Right atrium auricular region (tissue), 2 donors: ENCODE measurements at regions not wholly inside any gene's neighbourhood (a gene's known extent, or its start where the extent isn't known, plus 50 kb on each side); places are given as distances from the start of the nearest gene placed in this dataset.

Experiments used
- DNase-seq: peaks from one replicate; pipeline ENCODE4 v3.0.0-alpha.2; 2019; ENCODE audit warnings: low spot score
- H3K27ac ChIP-seq, 2 donors: fragments of 200-600 bp; sonication (generic); 1 replicate in 1 of 2; 2 replicates in 1 of 2; pipeline ENCODE4 v1.5.1; 2016 to 2019
- H3K27me3 ChIP-seq, 2 donors: fragments of 200-600 bp; sonication (generic); one replicate each; pipeline versions ENCODE4 v1.5.1 to v1.6.0; 2017 to 2019
- H3K36me3 ChIP-seq: fragments of 200-600 bp; sonication (generic); one replicate; pipeline ENCODE4 v1.5.1; 2016
- H3K4me1 ChIP-seq, 2 donors: fragments of 200-600 bp; sonication (generic); one replicate each; pipeline versions ENCODE4 v1.5.1 to v1.6.0; 2017 to 2019
- H3K4me3 ChIP-seq, 2 donors: fragments of 200-600 bp; sonication (generic); 1 replicate in 1 of 2; 2 replicates in 1 of 2; pipeline ENCODE4 v1.5.1; 2017 to 2019; ENCODE audit warnings: mild to moderate bottlenecking in 1 of 2, moderate library complexity in 1 of 2
- H3K9me3 ChIP-seq, 2 donors: fragments of 200-600 bp; sonication (generic); one replicate each; pipeline ENCODE4 v1.5.1; 2019
- TF ChIP-seq, protein P1 (sequence below), 2 donors: fragments of 200-600 bp; sonication (generic); IDR thresholded peaks; one replicate each; pipeline ENCODE4 v1.5.1; 2019; ENCODE audit warnings: antibody characterized with exemption in 2 of 2

GRCh38 chr4:148881860-148882643 lies 439.8 kb upstream of the NR3C2 start:
- Histone ChIP-seq H3K36me3 (no peaks in the 10 kb centered on the region), H3K4me3 (no peak overlapping the region), H3K4me1 (no peaks in the 10 kb centered on the region), H3K27ac (no peak overlapping the region), H3K27me3 (no peaks in the 10 kb centered on the region), H3K9me3 (no peaks in the 10 kb centered on the region)
- DNase-seq: no peak
- TF ChIP-seq, protein P1, sequence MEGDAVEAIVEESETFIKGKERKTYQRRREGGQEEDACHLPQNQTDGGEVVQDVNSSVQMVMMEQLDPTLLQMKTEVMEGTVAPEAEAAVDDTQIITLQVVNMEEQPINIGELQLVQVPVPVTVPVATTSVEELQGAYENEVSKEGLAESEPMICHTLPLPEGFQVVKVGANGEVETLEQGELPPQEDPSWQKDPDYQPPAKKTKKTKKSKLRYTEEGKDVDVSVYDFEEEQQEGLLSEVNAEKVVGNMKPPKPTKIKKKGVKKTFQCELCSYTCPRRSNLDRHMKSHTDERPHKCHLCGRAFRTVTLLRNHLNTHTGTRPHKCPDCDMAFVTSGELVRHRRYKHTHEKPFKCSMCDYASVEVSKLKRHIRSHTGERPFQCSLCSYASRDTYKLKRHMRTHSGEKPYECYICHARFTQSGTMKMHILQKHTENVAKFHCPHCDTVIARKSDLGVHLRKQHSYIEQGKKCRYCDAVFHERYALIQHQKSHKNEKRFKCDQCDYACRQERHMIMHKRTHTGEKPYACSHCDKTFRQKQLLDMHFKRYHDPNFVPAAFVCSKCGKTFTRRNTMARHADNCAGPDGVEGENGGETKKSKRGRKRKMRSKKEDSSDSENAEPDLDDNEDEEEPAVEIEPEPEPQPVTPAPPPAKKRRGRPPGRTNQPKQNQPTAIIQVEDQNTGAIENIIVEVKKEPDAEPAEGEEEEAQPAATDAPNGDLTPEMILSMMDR (IDR thresholded peaks at IDR 0.05): no peak

- DNase-seq: no peak
- Histone ChIP-seq H3K36me3 (no peaks in the 10 kb centered on the region), H3K27me3 (no peaks in the 10 kb centered on the region), H3K4me3 (no peak overlapping the region), H3K4me1 (no peaks in the 10 kb centered on the region), H3K9me3 (no peaks in the 10 kb centered on the region), H3K27ac (no peak overlapping the region)
- TF ChIP-seq, protein P1 (IDR thresholded peaks at IDR 0.05): no peak
These were observed 432.1 kb upstream of the NR3C2 start for GRCh38 chr4:148874331-148874730.

GRCh38 chr4:148868191-148868590 lies 426.0 kb upstream of the NR3C2 start:
- TF ChIP-seq, protein P1 (IDR thresholded peaks at IDR 0.05): no peak

DNA sequence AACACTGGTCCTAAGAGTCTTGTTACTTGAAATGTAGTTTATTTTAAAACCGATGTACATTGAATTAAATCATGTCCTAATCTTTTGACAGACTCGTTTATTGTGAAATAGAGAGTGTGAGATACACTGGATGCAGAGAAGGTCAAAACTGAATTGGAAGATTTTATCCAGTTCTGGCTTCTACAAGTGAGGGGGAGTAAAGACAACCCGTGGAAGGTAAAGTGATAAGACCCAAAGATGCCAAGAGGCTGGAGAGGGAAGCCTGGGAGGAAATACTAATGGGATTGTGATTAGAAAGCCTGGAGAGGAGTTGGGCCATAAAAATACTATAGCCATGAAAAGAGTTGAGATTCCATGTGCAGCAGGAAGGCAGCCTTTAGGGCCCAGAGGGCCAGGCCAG lies 424.5 kb upstream of the NR3C2 start:
- Histone ChIP-seq H3K36me3 (no peaks in the 10 kb centered on the region), H3K27ac (no peak overlapping the region), H3K4me3 (no peak overlapping the region), H3K27me3 (no peaks in the 10 kb centered on the region), H3K4me1 (no peaks in the 10 kb centered on the region), H3K9me3 (no peaks in the 10 kb centered on the region)
- no peak for DNase-seq
- TF ChIP-seq, protein P1 (IDR thresholded peaks at IDR 0.05): no peak

More at GRCh38 chr4:148868191-148868590, 426.0 kb upstream of the NR3C2 start:
- Histone ChIP-seq H3K36me3 (no peaks in the 10 kb centered on the region), H3K4me3 (no peak overlapping the region), H3K9me3 (no peaks in the 10 kb centered on the region), H3K27me3 (no peaks in the 10 kb centered on the region), H3K27ac (no peak overlapping the region), H3K4me1 (no peaks in the 10 kb centered on the region)
- DNase-seq: no peak

DNA sequence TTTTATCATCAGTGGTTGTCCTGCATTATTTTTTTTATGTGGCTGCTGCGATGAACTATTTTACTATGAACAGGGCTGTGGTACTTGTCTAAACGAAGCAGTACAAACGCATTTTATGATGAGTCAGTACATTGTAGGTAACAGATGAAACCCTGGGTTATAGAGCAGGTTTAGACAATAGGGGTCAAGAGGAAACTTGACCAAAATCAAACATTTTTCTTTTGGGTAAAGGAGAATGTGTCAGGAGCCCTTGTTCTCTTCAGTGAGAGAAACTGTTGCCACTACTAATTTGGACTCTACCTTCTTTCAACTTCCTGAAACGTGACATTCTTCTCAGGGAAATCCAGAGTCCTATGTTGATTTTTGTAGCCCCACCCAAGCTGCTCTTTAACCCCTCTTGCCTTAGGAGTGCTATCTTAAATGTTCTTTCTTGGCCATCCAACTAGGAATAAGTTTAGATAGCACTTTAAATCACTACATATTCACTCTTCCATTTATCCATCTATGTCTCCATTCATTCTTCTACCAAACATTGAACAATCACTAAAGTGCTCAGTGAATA lies 415.8 kb upstream of the NR3C2 start:
- Histone ChIP-seq H3K36me3 (no peaks in the 10 kb centered on the region), H3K27ac (no peak overlapping the region), H3K27me3 (no peaks in the 10 kb centered on the region), H3K9me3 (no peaks in the 10 kb centered on the region), H3K4me1 (no peaks in the 10 kb centered on the region), H3K4me3 (no peak overlapping the region)
- TF ChIP-seq, protein P1 (IDR thresholded peaks at IDR 0.05): no peak
- DNase-seq: no peak
